NB4 (cell line): ENCODE measurements at regions not wholly inside any gene's neighbourhood (a gene's known extent, or its start where the extent isn't known, plus 50 kb on each side); places are given as distances from the start of the nearest gene placed in this dataset.

ENCODE experiments used
- DNase-seq: peaks from one replicate; pipeline ENCODE4 v3.0.0; 2010; ENCODE audit warnings: low read depth
- H3K4me3 ChIP-seq: one replicate; pipeline ENCODE4 v1.5.1; 2011; ENCODE audit warnings: mild to moderate bottlenecking, low read depth, low read length, moderate library complexity
- CTCF ChIP-seq: IDR thresholded peaks from one replicate; pipeline ENCODE4 v1.5.1; 2012; ENCODE audit warnings: low read depth, low read length
- MAX ChIP-seq: IDR thresholded peaks from 2 replicates; pipeline ENCODE4 v1.6.1; 2011; ENCODE audit warnings: low read depth, low read length
- MYC ChIP-seq: IDR thresholded peaks from 2 replicates; pipeline ENCODE4 v1.6.1; 2011; ENCODE audit warnings: low read depth, low read length
- POLR2A ChIP-seq: IDR thresholded peaks from 2 replicates; pipeline ENCODE4 v1.6.1; 2011; ENCODE audit warnings: mild to moderate bottlenecking; ENCODE audit not compliant: insufficient read length; ENCODE audit errors: extremely low read depth

GRCh38 chr16:65531475-65531874 is 409.6 kb upstream of the CDH11 start:
- H3K4me3 ChIP-seq = no peak overlapping the region
- TF ChIP-seq POLR2A (no peak), CTCF (no peak), MYC (no peak), MAX (no peak)
- DNase-seq = no peak

- no peak for TF ChIP-seq POLR2A
- no peak for TF ChIP-seq MYC
- no peak for TF ChIP-seq CTCF
- no peak for TF ChIP-seq MAX
- DNase-seq = no peak
- no peak overlapping the region for H3K4me3 ChIP-seq
These were observed 403.8 kb upstream of the CDH11 start for GRCh38 chr16:65525707-65526106.

GRCh38 chr16:65524997-65525396 is 403.1 kb upstream of the CDH11 start:
- no peak overlapping the region for H3K4me3 ChIP-seq
- no peak for DNase-seq
- TF ChIP-seq MAX = no peak
- TF ChIP-seq CTCF = no peak

- H3K4me3 ChIP-seq = no peak overlapping the region
- DNase-seq = no peak
- no peak for TF ChIP-seq POLR2A
- no peak for TF ChIP-seq MYC
- TF ChIP-seq CTCF = no peak
- no peak for TF ChIP-seq MAX
These were observed 402.4 kb upstream of the CDH11 start for GRCh38 chr16:65524231-65524630.

GRCh38 chr16:65523283-65523944 is 401.6 kb upstream of the CDH11 start:
- TF ChIP-seq CTCF (no peak), MYC (no peak), MAX (no peak), POLR2A (no peak)
- no peak for DNase-seq
- no peak overlapping the region for H3K4me3 ChIP-seq
